A673 (cell line): ENCODE measurements at regions not wholly inside any gene's neighbourhood (a gene's known extent, or its start where the extent isn't known, plus 50 kb on each side); places are given as distances from the start of the nearest gene placed in this dataset.

Experiments used
- BruUV-seq: library from RNA; stranded (reverse); fragments of 400-500 nt; replicated peaks from 2 replicates; lab custom pipeline; 2021; lab: Mats Ljungman, UMichigan
- CTCF ChIA-PET: fragments of 300-600 bp; sonication (Branson Sonifier 250); formaldehyde crosslinking; loops from one replicate; lab custom pipeline; 2022; ENCODE audit warnings: antibody characterized with exemption; lab: Charles Lee
- POLR2A ChIA-PET: fragments of 300-600 bp; sonication (Branson Sonifier 250); formaldehyde crosslinking; loops from one replicate; lab custom pipeline; 2022; ENCODE audit warnings: antibody characterized with exemption; ENCODE audit not compliant: low non-redundant PET; lab: Charles Lee
- DNase-seq: peaks from one replicate; pipeline ENCODE4 v3.0.0-alpha.2; 2015; ENCODE audit warnings: low spot score
- H3K27ac ChIP-seq: fragments of 200-600 bp; sonication (generic); 2 replicates; pipeline ENCODE4 v1.5.1; 2016; ENCODE audit warnings: mixed run types, low read depth, mild to moderate bottlenecking, mixed read lengths, antibody characterized with exemption, low read length; ENCODE audit not compliant: poor library complexity, severe bottlenecking
- H3K27me3 ChIP-seq: fragments of 200-600 bp; sonication (generic); replicated peaks from 2 replicates; pipeline ENCODE4 v1.6.1; 2017; ENCODE audit warnings: mixed run types, low read depth, mild to moderate bottlenecking, mixed read lengths, antibody characterized with exemption, low read length; ENCODE audit not compliant: insufficient read depth, poor library complexity
- H3K36me3 ChIP-seq: fragments of 200-600 bp; sonication (generic); 2 replicates; pipeline ENCODE4 v1.6.1; 2016; ENCODE audit warnings: mixed run types, mild to moderate bottlenecking, mixed read lengths, antibody characterized with exemption, low read length; ENCODE audit not compliant: insufficient read depth, poor library complexity, severe bottlenecking
- H3K4me1 ChIP-seq: fragments of 200-600 bp; sonication (generic); 2 replicates; pipeline ENCODE4 v1.6.1; 2017; ENCODE audit warnings: mixed run types, mild to moderate bottlenecking, mixed read lengths, antibody characterized with exemption, low read length; ENCODE audit not compliant: insufficient read depth, poor library complexity, severe bottlenecking
- H3K4me3 ChIP-seq: fragments of 200-600 bp; sonication (generic); 2 replicates; pipeline ENCODE4 v1.5.1; 2016; ENCODE audit warnings: low read depth, mixed run types, mild to moderate bottlenecking, mixed read lengths, low read length; ENCODE audit not compliant: poor library complexity, severe bottlenecking
- H3K9me3 ChIP-seq: fragments of 200-600 bp; sonication (generic); 2 replicates; pipeline ENCODE4 v1.6.1; 2016; ENCODE audit warnings: mixed run types, low read depth, mild to moderate bottlenecking, mixed read lengths, antibody characterized with exemption, low read length; ENCODE audit not compliant: poor library complexity, severe bottlenecking
- CTCF ChIP-seq: fragments of 300-800, 200-600 bp; sonication (generic); conservative IDR thresholded peaks from 2 replicates; pipeline ENCODE4 v1.5.1; 2017; ENCODE audit warnings: low read depth, mild to moderate bottlenecking, antibody characterized with exemption, low read length, moderate library complexity, mixed read lengths
- EZH2 ChIP-seq: fragments of 200-600 bp; sonication (generic); IDR thresholded peaks from 2 replicates; pipeline ENCODE4 v1.6.1; 2017; ENCODE audit warnings: borderline replicate concordance, low read depth, mild to moderate bottlenecking, mixed read lengths, antibody characterized with exemption, low read length; ENCODE audit not compliant: poor library complexity, severe bottlenecking
- intact Hi-C: fragments of 100-400 bp; cut with micrococcal nuclease; formaldehyde crosslinking; loops from one replicate; pipeline ENCODE4 v1.10.0; 2022; ENCODE audit not compliant: unreplicated experiment

DNA sequence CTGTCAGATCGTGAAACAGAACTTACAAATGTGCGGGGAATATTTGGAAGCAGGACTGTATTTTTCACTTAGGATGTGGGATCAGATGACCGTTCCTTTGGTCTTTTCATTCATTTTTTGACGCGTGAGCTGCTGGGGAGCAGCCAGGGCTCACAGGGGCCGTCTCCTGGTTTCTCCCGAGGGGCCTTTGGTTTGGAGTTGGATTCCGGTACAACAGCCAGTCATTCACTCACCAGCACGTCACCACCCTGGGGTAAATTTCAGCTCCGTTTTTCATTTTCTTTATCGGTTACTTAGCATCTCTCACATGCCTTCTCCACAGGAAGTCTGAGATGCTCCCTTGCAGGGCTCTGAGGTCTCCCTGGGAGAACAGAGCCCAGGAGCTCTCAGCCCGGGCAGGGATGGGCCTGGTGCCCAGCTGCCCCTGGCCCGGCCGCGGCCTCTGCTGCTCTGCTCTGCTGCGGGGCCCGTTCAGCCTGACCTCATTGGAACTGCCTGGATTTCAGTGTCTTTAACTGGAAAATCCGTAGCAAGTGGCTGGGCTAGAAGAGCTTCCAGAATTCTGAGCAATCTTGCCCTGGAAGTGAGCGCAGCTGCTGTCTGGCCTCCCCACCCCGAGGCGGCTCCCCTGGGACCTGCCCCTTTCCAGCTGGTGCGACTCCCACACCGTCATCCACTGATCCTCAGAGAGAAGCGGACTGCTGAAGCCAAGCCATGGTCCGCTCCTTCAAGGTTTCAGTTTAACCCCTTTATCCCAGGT, 335.6 kb downstream of the EIPR1 start:
- DNase-seq: no peak
- Histone ChIP-seq H3K36me3 (no peaks in the 10 kb centered on the region), H3K9me3 (no peaks in the 10 kb centered on the region), H3K27me3 (no peaks in the 10 kb centered on the region), H3K4me3 (no peak overlapping the region), H3K4me1 (no peaks in the 10 kb centered on the region), H3K27ac (no peak overlapping the region)
- POLR2A ChIA-PET: no interaction called here
- no peak for TF ChIP-seq CTCF
- no peak for TF ChIP-seq EZH2
- no TSS peak for BruUV-seq
- CTCF ChIA-PET: no interaction called here
- intact Hi-C loops: no loop called here

DNA sequence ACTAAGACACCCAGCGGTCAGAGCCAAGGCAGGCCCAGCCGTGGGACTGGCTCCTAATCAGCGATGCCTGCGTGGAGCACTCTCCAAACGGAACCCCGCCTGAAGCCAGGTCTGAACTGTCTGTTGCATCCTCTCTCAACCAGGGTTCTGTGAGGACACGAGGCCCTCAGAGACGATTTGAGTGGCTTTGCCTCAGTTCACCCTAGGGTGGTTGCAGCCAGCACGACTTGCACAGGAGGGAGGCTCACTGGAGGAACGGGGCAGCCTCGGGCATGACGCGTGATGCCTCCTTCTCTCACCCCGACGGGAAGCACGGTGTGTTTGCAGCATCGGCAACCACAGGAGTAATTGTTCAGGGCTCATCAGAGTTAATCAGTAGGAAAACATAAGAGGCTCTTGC, 336.4 kb downstream of the EIPR1 start:
- no peak overlapping the region for H3K27ac ChIP-seq
- TF ChIP-seq EZH2: no peak
- no peak for TF ChIP-seq CTCF
- BruUV-seq: no TSS peak

DNA sequence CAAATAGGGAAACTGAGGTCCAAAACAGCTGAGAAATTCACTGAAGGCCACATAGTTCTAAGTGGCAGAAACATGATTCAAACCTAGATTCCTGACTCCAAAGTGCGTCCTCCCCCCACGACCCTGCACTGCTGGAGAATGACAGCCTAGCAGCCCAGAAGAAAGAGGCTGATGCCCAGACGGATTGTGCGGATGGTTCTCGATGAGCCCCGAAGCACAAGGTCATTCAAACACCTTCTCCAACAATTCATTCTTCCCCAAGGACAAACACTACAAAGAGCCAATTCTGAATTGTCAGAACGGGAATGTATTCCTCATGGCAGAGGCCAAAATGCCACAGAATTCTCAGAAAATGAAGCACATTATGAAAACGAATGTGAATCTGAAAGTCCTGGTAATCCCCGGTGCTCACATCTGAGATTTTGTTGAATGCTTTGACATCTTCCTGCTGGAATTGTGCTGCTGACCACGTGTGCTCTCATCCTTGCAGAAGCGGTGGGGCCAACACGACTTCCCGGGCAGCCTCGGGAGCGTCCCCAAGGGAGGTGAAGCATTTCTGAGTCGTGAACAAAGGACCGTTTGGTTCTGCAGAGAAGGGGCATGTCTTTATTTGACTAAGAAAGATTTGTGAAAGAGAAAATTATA, 337.0 kb downstream of the EIPR1 start:
- H3K4me1 ChIP-seq: no peaks in the 10 kb centered on the region
- no peaks in the 10 kb centered on the region for H3K36me3 ChIP-seq
- H3K27ac ChIP-seq: no peak overlapping the region
- no TSS peak for BruUV-seq
- no peak overlapping the region for H3K4me3 ChIP-seq
- H3K27me3 ChIP-seq: no peaks in the 10 kb centered on the region
- intact Hi-C loops: no loop called here
- no peaks in the 10 kb centered on the region for H3K9me3 ChIP-seq
- ChIA-PET CTCF (no interaction called here), POLR2A (no interaction called here)
- TF ChIP-seq CTCF: no peak
- TF ChIP-seq EZH2: no peak
- DNase-seq: no peak

More for the DNA sequence above, 336.4 kb downstream of the EIPR1 start:
- no peak for DNase-seq
- intact Hi-C loops: no loop called here
- no peaks in the 10 kb centered on the region for H3K4me1 ChIP-seq
- CTCF ChIA-PET: no interaction called here
- no peak overlapping the region for H3K4me3 ChIP-seq
- POLR2A ChIA-PET: no interaction called here
- no peaks in the 10 kb centered on the region for H3K9me3 ChIP-seq
- no peaks in the 10 kb centered on the region for H3K27me3 ChIP-seq
- H3K36me3 ChIP-seq: no peaks in the 10 kb centered on the region
